GM23338 (cell line): ENCODE measurements at regions not wholly inside any gene's neighbourhood (a gene's known extent, or its start where the extent isn't known, plus 50 kb on each side); places are given as distances from the start of the nearest gene placed in this dataset.

Source experiments
- ATAC-seq: fragments of 200-7000 bp; cut with Tn5 transposase; 3 replicates; pipeline ENCODE4 v1.9.1; 2020
- DNase-seq: peaks from one replicate; pipeline ENCODE4 v3.0.0-alpha.2; 2015; ENCODE audit warnings: low spot score
- H2AFZ ChIP-seq: fragments of 200-600 bp; sonication (generic); 2 replicates; pipeline ENCODE4 v1.8.0; 2016; ENCODE audit warnings: antibody characterized with exemption, mild to moderate bottlenecking, moderate library complexity
- H3F3A ChIP-seq: fragments of 200-600 bp; sonication (generic); replicated peaks from 2 replicates; pipeline ENCODE4 v1.8.0; 2017; ENCODE audit warnings: antibody characterized with exemption, mixed run types, low read depth
- H3K27ac ChIP-seq: fragments of 200-600 bp; sonication (generic); 2 replicates; pipeline ENCODE4 v1.6.1; 2016; ENCODE audit warnings: low read depth
- H3K27me3 ChIP-seq: fragments of 200-600 bp; sonication (generic); 2 replicates; pipeline ENCODE4 v1.8.0; 2016; ENCODE audit warnings: mild to moderate bottlenecking, mixed run types, moderate library complexity; ENCODE audit not compliant: insufficient read depth
- H3K36me3 ChIP-seq: fragments of 200-600 bp; sonication (generic); 2 replicates; pipeline ENCODE4 v1.8.0; 2016; ENCODE audit warnings: mild to moderate bottlenecking; ENCODE audit not compliant: insufficient read depth
- H3K4me1 ChIP-seq: fragments of 200-600 bp; sonication (generic); 2 replicates; pipeline ENCODE4 v1.8.0; 2016; ENCODE audit warnings: mild to moderate bottlenecking, moderate library complexity; ENCODE audit not compliant: insufficient read depth
- H3K4me2 ChIP-seq: fragments of 200-600 bp; sonication (generic); 2 replicates; pipeline ENCODE4 v1.7.1; 2017; ENCODE audit warnings: mixed run types
- H3K4me3 ChIP-seq: fragments of 200-600 bp; sonication (generic); 2 replicates; pipeline ENCODE4 v1.6.1; 2016; ENCODE audit warnings: mixed run types
- H3K79me2 ChIP-seq: fragments of 200-600 bp; sonication (generic); replicated peaks from 2 replicates; pipeline ENCODE4 v1.8.0; 2017; ENCODE audit warnings: mild to moderate bottlenecking; ENCODE audit not compliant: insufficient read depth
- H3K9me2 ChIP-seq: fragments of 200-600 bp; sonication (generic); 2 replicates; pipeline ENCODE4 v1.8.0; 2017; ENCODE audit not compliant: insufficient read depth
- H4K20me1 ChIP-seq: fragments of 200-600 bp; sonication (generic); replicated peaks from 2 replicates; pipeline ENCODE4 v1.8.0; 2017; ENCODE audit warnings: mild to moderate bottlenecking; ENCODE audit not compliant: insufficient read depth
- H3K27ac Mint-ChIP-seq: 2 replicates; pipeline ENCODE4 v1.8.0; 2020; ENCODE audit warnings: inconsistent platforms, mild to moderate bottlenecking, moderate library complexity, mixed read lengths
- H3K27me3 Mint-ChIP-seq: 3 replicates; pipeline ENCODE4 v1.8.0; 2022; ENCODE audit warnings: low read depth, mild to moderate bottlenecking, moderate library complexity, mixed read lengths, inconsistent platforms; ENCODE audit not compliant: insufficient read depth, poor library complexity
- H3K36me3 Mint-ChIP-seq: 3 replicates; pipeline ENCODE4 v1.8.0; 2021; ENCODE audit warnings: low read depth, mild to moderate bottlenecking, inconsistent platforms, moderate library complexity, mixed read lengths
- H3K4me1 Mint-ChIP-seq: 3 replicates; pipeline ENCODE4 v1.8.0; 2020; ENCODE audit warnings: mild to moderate bottlenecking, inconsistent platforms, mixed read lengths
- H3K4me3 Mint-ChIP-seq: 3 replicates; pipeline ENCODE4 v1.8.0; 2021; ENCODE audit warnings: moderate library complexity, mild to moderate bottlenecking, inconsistent platforms, mixed read lengths
- H3K9me3 Mint-ChIP-seq: 3 replicates; pipeline ENCODE4 v1.8.0; 2020; ENCODE audit warnings: moderate library complexity, mild to moderate bottlenecking, inconsistent platforms, mixed read lengths
- CREB1 ChIP-seq: fragments of 250-450 bp; sonication (Bioruptor Pico); IDR thresholded peaks from 2 replicates; pipeline ENCODE4 v1.5.0; 2020; ENCODE audit warnings: low read depth, mild to moderate bottlenecking, moderate library complexity
- CTCF ChIP-seq, 2 experiments: fragments of 200-600 bp in 1 of 2; sonication (generic) in 1 of 2; conservative IDR thresholded peaks; 2 replicates each; pipeline versions ENCODE4 v1.5.1 to v1.6.1; 2016 to 2017; ENCODE audit warnings: antibody characterized with exemption in 2 of 2, low read depth in 2 of 2, mild to moderate bottlenecking in 2 of 2, moderate library complexity in 1 of 2
- ETS1 ChIP-seq: IDR thresholded peaks from 2 replicates; pipeline ENCODE4 v1.6.1; 2016; ENCODE audit warnings: antibody characterized with exemption
- EZH2 ChIP-seq: fragments of 200-600 bp; sonication (generic); IDR thresholded peaks from one replicate; pipeline ENCODE4 v1.8.0; 2017; ENCODE audit warnings: antibody characterized with exemption, mild to moderate bottlenecking, low read depth; ENCODE audit not compliant: unreplicated experiment
- EZH2phosphoT487 ChIP-seq: fragments of 200-600 bp; sonication (generic); IDR thresholded peaks from one replicate; pipeline ENCODE4 v1.8.1; 2018; ENCODE audit warnings: antibody characterized with exemption; ENCODE audit not compliant: unreplicated experiment
- JUNB ChIP-seq: IDR thresholded peaks from one replicate; pipeline ENCODE4 v1.6.1; 2016; ENCODE audit warnings: antibody characterized with exemption; ENCODE audit not compliant: unreplicated experiment
- NANOG ChIP-seq: IDR thresholded peaks from 2 replicates; pipeline ENCODE4 v1.6.1; 2016; ENCODE audit warnings: antibody characterized with exemption, borderline replicate concordance
- REST ChIP-seq: IDR thresholded peaks from one replicate; pipeline ENCODE4 v1.6.1; 2018; ENCODE audit warnings: antibody characterized with exemption; ENCODE audit not compliant: unreplicated experiment
- STAT1 ChIP-seq: IDR thresholded peaks from one replicate; pipeline ENCODE4 v1.6.1; 2016; ENCODE audit warnings: antibody characterized with exemption; ENCODE audit not compliant: unreplicated experiment
- ZNF114 ChIP-seq: fragments of 250-450 bp; sonication (Bioruptor Pico); IDR thresholded peaks from 2 replicates; pipeline ENCODE4 v1.5.0; 2020; ENCODE audit warnings: mild to moderate bottlenecking, moderate library complexity
- ZNF331 ChIP-seq: fragments of 250-450 bp; sonication (Bioruptor Pico); IDR thresholded peaks from 2 replicates; pipeline ENCODE4 v1.5.0; 2020; ENCODE audit warnings: low read depth, mild to moderate bottlenecking, moderate library complexity

GRCh38 chr9:92208693-92209524 is 84.6 kb downstream of the IARS1 start:
- no peaks in the 10 kb centered on the region for H3K9me2 ChIP-seq
- H3K27ac ChIP-seq, result no peak overlapping the region; the same call in 1 of the 2 replicates
- no peaks in the 10 kb centered on the region for H3K4me1 ChIP-seq
- H3K4me2 ChIP-seq, result no peak overlapping the region
- peaks cover 30% of the 10 kb centered on the region for H3F3A ChIP-seq
- DNase-seq, result no peak
- no peak overlapping the region for H2AFZ ChIP-seq
- peaks cover 8% of the 10 kb centered on the region for H3K4me1 Mint-ChIP-seq
- no peaks in the 10 kb centered on the region for H3K27me3 ChIP-seq
- no peak for ATAC-seq
- TF ChIP-seq REST (no peak), NANOG (no peak), EZH2 (no peak), CREB1 (no peak), EZH2phosphoT487 (no peak), CTCF (conservative IDR thresholded peaks at IDR 0.05; ENCODE audit: low read depth in 2 of 2) (no peak), STAT1 (no peak), ETS1 (no peak), JUNB (no peak), ZNF114 (CRISPR knock-in tag) (no peak), ZNF331 (CRISPR knock-in tag) (no peak)
- H4K20me1 ChIP-seq, result no peaks in the 10 kb centered on the region; the same call in 1 of the 2 replicates
- peaks cover 10% of the 10 kb centered on the region; the same call in 1 of the 2 replicates for H3K79me2 ChIP-seq
- H3K4me3 Mint-ChIP-seq, result no peak overlapping the region
- H3K4me3 ChIP-seq, result no peak overlapping the region
- H3K27me3 Mint-ChIP-seq, result no peaks in the 10 kb centered on the region
- H3K36me3 ChIP-seq, result peaks cover 49% of the 10 kb centered on the region
- H3K36me3 Mint-ChIP-seq, result peaks cover 68% of the 10 kb centered on the region
- no peak overlapping the region for H3K27ac Mint-ChIP-seq
- H3K9me3 Mint-ChIP-seq, result no peaks in the 10 kb centered on the region
